ENCODE measurements at regions not wholly inside any gene's neighbourhood (a gene's known extent, or its start where the extent isn't known, plus 50 kb on each side); places are given as distances from the start of the nearest gene placed in this dataset.
"Not testable (repeated sequence)": the region's sequence is repeated elsewhere in the genome, so short reads cannot be mapped to it uniquely, and the experiment has no call there.

DNA sequence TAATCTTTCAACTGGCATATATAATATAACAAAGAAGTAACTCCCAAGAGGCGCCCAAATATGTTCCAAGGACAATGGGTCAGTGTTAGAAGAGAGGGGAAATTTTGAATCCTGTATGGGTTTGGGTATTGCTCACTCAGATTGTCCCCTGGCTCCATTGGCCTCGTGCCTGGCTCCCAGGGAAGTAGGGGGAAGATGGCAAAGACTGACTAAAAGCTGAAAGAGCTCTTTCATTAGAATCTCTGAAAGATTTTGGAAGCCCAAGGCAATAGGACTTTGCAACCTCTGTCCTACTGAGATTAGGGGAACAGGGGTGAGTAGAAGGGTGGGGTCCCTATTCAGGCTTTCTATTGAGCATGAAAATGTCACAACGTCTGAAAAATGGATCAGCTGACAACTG, 1272.8 kb upstream of the ZEB2 start:
- no peak for DNase-seq (ENCODE audit: low spot score)

GRCh38 chr2:145789636-145790035, 1269.7 kb upstream of the ZEB2 start:
- no peak for DNase-seq (ENCODE audit: low spot score)

GRCh38 chr2:145787597-145788361, 1267.9 kb upstream of the ZEB2 start:
- DNase-seq (ENCODE audit: low spot score), result not testable (repeated sequence)

GRCh38 chr2:145782607-145783006, 1262.7 kb upstream of the ZEB2 start:
- DNase-seq (ENCODE audit: low spot score), result not testable (repeated sequence)

DNA sequence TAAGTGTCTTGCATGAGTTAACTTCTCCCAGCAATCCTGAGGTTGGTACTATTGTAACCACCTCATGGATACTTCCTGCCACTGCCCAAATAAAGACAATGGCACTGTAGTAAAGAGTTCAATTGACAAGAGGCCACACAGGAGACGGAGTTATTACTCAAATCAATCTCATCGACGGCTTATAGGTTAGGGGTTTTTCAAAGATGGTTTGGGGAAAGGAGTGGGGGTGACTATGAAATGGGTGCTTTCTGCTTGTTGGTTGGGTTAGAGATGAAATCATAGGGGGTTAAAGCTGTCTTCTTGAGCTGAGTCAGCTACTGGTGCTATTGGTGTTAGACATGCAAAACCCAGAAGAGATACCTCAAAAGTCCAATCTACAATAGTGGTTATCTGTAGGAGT, 1258.0 kb upstream of the ZEB2 start:
- peak; percentile 13 for DNase-seq (ENCODE audit: low spot score)

DNA sequence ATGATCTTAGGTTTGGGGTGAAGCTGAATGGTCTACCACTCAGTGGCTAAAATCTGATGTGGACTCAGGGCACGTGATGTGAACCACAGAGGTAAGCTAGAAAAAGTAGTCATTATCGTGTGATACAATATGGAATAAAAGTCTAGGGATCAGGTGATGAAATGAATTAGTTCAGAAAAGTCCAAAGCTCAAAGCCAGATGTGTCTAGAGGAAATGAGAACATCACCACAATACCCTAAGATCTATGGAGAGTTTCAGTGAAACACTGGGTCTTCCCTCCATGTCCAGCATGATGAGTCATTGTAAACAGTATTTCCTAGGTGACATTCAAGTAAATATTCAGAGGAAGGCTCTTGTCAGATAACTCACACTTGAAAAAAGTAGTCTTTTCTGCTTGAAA, 1257.4 kb upstream of the ZEB2 start:
- DNase-seq (ENCODE audit: low spot score), result peak; percentile 76

GRCh38 chr2:145775591-145775990, 1255.7 kb upstream of the ZEB2 start:
- DNase-seq (ENCODE audit: low spot score), result no peak

- no peak for DNase-seq (ENCODE audit: low spot score)
Measured at GRCh38 chr2:145771525-145771924, 1251.6 kb upstream of the ZEB2 start.

DNA sequence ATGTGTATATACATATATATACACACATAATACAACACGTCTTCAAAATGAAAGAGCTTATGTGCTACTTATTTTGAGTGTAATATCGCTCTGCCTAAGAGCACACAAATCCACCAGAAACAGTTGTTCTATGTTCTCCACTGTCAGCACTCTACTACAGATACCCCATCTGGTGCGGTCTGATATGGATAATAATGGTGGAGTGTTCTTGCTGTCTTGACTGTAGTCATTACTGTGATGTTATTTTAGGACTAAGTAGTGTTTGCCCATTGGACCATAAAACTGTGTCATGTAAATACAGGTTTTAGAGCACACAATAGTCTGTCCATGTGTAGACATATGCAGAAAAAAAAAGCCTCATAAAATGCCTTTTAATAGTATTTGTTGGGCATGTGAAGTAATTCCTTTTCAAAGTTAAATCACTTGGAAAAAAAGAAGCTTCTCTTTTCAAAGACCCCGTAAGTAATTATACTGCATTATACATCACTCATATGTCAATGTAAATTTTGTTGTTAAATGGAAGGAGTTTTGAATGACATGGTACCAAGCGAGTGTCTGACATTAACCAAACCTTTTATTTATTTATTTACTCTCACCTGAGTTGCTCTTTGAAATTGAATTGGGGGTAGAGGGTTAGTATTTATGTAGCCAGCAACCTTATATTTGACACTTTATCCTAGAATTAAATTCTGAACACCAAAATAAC, 1249.2 kb upstream of the ZEB2 start:
- no peak for DNase-seq (ENCODE audit: low spot score)

DNA sequence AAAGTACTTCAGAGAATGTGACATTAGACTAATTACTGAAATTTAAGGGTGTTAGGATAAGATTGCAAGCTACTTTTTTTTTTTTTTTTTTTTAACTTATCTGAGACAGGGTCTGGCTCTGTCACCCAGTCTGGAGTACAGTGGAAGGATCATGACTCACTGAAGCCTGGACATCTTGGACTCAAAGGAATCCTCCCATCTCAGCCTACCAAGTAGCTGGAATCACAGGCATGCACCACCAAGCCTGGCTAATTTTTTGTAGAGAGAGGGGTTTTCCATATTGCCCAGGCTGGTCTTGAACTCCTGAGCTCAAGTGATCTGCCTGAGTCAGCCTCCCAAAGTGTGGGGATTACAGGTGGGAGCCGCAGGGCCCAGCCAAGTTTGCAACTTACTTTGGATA, 1246.0 kb upstream of the ZEB2 start:
- DNase-seq (ENCODE audit: low spot score), result peak; percentile 55

DNA sequence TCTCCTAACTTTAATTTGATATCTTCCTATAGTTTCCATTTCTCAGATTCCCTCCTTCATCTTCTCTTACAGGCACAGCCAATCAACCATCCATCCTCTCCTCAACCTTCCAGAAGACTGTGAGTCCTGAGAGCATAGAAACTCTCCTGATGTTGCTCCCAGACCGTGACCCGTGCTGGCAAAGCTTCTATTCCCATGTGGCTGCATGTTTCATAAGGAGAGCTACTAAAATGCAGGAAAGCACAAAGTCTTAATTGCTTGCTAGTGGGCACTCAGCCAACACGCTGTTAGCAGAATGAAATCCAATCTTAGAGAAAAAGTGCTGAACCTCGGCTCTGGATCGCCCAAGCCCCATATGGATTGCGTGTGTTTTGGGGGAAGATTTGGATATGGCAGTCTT, 1244.7 kb upstream of the ZEB2 start:
- DNase-seq (ENCODE audit: low spot score), result peak; percentile 23

DNA sequence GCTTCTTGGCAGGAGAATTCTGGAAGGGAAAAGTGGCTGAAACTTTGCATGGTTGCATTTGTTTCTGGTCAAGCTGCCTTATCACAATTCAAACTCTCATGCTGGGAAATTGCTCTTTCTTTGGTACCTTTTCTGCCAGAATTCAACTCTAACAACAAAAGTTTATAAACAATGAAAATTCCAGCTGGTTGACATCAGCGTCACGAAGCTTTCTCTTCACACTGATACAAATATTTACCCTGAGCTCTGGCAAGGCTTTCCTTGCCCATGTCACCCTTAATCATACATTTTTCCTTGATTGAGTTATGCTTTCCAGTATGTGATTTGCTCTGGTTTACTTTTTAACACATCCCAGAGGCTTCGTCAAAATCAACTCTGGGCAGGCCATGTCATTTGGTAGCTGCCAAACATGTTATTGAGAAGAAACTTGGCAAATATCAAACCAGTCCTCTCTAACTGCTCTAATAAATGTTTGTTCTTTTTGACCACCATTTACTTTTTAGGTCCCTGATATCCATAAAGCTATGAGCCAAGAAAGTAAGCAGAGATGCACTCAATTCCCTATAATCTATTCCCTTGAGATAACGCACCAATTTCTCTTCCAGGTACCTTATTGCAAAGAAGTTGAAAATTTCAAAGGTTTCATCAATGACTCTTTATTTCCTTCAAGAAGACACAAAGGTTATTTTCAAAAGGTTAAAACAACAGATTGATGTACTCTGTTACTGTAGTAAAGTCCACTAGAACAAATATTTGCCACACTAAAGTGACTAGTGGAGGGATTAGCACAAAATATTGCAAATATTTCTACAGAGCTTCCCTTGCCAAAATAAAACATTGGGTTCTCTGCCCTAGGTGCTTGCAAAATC, 1241.1 kb upstream of the ZEB2 start:
- DNase-seq (ENCODE audit: low spot score), result peak; percentile 91

GRCh38 chr2:145759228-145759915, 1239.5 kb upstream of the ZEB2 start:
- DNase-seq (ENCODE audit: low spot score), result no peak

DNA sequence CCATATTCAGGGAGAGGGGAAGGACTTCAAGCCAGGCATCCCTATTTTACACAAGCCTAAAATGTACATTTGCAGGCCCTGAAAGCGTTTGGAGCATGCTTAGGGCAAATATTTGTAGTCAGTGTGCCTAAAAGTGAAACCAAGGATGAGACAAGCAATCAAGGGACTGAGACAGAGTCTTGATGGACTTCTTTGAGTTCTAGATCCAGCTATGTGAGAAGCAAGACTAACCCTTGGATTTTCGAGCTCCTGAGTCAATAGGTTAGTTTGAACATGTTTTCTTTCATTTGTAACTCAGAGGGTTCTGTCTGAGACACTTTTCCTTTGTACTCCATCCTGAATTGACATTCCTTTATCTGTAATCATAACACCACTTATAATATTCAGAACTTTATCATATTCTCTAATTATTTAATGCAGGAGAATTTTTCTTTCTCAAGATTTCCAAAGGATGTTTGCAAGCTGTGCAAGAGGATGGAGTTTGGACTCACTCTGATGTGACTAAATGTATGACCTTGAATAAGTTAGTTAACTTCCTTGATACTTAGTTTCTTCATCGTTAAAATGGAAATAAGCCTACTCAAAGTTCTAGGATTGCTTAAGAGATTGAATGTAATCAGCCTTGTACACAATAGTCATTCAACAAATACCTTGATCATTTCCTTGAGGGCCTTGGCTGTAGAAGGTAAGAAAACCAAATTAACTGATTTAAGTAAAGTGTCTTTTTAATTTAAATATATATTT, 1237.8 kb upstream of the ZEB2 start:
- DNase-seq (ENCODE audit: low spot score), result no peak

GRCh38 chr2:145755019-145755837, 1235.3 kb upstream of the ZEB2 start:
- DNase-seq (ENCODE audit: low spot score), result no peak

DNA sequence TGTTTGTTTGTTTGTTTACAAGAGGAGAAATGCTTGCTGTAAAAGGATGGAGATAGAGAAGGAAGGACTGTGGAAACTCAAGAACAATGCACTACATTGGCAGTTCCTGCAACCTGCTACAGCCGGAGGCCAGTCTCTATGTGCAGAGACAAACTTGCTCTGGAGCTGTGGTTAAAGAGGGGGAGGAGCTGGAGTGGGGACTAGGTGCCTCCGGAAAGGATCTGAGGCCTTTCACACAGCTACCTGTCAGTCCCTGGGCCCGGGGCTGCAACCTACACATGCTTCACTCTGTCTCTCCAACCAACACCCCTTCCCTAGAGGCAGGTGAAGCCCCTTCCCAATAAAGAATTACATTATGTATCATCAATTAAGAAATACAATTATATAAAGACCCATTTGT, 1234.0 kb upstream of the ZEB2 start:
- no peak for DNase-seq (ENCODE audit: low spot score)

DNA sequence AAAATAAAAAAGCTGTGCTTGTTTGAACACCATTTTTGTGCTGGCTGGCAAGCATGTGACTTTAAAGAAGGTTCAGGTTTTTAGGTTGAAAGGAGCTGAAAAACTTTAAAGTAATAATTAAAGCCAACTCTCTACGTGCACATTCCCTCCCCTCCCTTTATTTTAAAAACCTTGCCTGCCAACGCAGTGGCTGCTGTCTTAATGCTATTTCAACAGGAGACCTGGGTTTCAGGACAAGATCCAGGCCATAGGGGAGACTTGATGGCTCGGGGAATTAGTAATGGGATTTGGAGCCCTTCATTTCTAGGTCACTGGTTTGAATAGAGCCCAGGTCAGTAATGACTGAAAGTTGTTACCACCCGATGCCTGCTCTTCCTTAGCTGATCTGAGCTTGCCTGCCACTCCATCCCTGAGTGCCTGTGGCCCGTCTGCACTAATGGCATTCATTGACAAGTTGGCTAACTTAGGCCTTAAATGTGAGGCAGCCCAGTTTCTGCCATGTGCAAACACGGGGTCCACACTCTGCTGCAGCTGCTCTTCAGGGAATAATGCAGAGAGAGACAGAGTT, 1233.2 kb upstream of the ZEB2 start:
- no peak for DNase-seq (ENCODE audit: low spot score)

DNA sequence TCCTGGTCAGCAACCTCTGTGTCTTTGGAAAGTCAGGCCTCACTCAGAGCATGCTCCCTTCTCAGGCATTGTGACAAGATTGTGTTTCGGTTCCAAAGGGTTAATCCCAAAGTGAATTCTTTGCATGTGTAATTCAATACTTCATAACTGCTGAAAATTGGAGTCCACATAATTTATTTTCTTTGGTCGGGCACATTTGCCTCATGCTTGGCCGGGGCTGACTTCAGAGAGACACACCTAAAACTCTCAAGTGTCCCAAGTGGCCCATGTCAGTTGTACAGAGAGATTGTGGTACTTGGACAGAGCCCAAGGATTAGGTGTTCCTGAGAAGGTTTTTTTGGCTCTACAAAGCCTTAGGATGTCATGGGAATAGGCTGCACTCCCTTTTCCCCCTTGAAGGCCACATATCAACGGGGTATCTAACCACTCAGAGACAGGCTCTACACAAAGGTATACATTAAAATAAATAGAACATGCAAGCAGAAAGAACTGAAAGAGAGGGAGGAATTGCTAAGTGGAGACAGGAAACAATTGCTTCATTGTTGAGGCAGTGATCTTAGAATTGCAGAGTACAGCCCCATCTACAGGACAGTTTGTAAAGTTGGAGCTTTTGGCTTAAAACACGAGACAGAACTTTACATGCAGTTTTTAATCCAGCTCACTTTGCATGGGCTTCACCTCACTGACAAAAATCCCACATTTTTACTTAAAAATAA, 1232.3 kb upstream of the ZEB2 start:
- peak; percentile 59 for DNase-seq (ENCODE audit: low spot score)

DNA sequence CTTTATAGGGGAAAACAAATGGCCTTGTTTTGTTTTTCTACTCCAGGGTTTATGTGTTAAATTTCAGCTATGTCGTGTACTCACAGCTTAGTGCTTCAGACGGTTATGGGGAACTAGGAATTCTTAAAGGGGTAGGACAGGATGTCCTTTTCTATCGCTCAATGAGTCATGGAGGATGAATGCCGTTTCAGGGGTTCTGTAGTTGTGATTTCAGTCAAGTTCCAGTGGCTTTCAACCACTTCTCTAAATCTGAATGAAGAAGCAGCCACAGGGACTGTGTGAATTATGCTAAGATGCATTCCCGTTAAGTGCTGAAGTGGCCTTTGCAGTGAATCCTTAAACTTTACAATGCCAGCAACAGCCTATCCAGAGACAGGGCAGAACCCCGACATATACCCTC, 1231.7 kb upstream of the ZEB2 start:
- peak; percentile 46 for DNase-seq (ENCODE audit: low spot score)

Measured in kidney tubule cell (primary cell).